ENCODE measurements at regions not wholly inside any gene's neighbourhood (a gene's known extent, or its start where the extent isn't known, plus 50 kb on each side); places are given as distances from the start of the nearest gene placed in this dataset.

GRCh38 chr4:62250100-62250499, 1050.0 kb downstream of the ADGRL3 start:
- TF ChIP-seq, protein P1, sequence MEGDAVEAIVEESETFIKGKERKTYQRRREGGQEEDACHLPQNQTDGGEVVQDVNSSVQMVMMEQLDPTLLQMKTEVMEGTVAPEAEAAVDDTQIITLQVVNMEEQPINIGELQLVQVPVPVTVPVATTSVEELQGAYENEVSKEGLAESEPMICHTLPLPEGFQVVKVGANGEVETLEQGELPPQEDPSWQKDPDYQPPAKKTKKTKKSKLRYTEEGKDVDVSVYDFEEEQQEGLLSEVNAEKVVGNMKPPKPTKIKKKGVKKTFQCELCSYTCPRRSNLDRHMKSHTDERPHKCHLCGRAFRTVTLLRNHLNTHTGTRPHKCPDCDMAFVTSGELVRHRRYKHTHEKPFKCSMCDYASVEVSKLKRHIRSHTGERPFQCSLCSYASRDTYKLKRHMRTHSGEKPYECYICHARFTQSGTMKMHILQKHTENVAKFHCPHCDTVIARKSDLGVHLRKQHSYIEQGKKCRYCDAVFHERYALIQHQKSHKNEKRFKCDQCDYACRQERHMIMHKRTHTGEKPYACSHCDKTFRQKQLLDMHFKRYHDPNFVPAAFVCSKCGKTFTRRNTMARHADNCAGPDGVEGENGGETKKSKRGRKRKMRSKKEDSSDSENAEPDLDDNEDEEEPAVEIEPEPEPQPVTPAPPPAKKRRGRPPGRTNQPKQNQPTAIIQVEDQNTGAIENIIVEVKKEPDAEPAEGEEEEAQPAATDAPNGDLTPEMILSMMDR (IDR thresholded peaks at IDR 0.05), result no peak
- TF ChIP-seq POLR2A (IDR thresholded peaks at IDR 0.05), result no peak
- no peak for TF ChIP-seq POLR2AphosphoS5 (IDR thresholded peaks at IDR 0.05)

Data from prostate gland (tissue), 2 donors.